Mammary epithelial cell (primary cell): ENCODE measurements at regions not wholly inside any gene's neighbourhood (a gene's known extent, or its start where the extent isn't known, plus 50 kb on each side); places are given as distances from the start of the nearest gene placed in this dataset.

Experiments
- EZH2 ChIP-seq: IDR thresholded peaks from 2 replicates; pipeline ENCODE4 v1.6.1; 2012; ENCODE audit warnings: low read length, inconsistent platforms, borderline replicate concordance
- TF ChIP-seq, protein P1 (sequence below), 2 donors: IDR thresholded peaks in 1 of 2; conservative IDR thresholded peaks in 1 of 2; 2 replicates each; pipeline ENCODE4 v1.5.1; 2011 to 2012; ENCODE audit warnings: inconsistent platforms in 2 of 2, low read length in 2 of 2, mild to moderate bottlenecking in 2 of 2, control low read depth in 1 of 2, low read depth in 1 of 2; ENCODE audit not compliant: insufficient read depth in 1 of 2; ENCODE audit errors: extremely low read depth in 1 of 2

DNA sequence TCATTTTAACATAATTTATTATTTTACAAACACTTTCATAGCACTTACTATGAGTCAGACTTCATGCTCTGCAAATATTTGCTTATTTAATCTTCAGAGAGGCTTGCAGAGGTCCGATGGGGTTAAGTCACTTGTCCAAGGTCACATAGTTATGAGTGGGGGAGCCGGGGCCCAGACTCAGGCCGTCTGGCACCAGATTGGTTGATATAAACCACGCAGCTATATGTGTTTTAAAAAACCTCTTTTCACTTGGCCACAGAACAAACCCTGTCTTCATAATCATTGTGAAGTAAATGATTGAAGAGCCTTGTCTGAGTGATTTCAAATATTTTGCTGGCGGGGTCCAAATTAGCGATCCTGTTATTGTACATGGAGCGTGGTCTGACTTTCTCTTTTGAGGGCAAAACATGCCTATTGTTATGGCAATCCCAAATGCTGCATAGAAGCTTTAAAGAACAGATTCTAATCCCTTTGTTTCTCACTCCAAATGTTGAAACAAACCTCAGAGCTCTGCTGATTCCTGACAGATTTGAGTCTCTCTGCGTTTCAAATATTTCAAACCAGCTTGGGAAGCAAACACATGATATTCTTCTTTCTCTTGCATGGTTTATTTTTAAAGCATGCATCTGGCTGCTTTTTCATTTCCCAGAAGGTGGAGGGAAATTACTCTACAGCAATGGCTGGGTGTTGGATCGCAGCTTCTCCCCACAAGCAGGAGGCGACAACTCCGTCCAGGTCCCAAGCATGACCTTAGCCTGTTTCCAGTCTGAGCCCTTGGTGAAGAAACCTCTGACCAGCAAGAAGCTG is 142.4 kb downstream of the DDX1 start:
- TF ChIP-seq, protein P1, sequence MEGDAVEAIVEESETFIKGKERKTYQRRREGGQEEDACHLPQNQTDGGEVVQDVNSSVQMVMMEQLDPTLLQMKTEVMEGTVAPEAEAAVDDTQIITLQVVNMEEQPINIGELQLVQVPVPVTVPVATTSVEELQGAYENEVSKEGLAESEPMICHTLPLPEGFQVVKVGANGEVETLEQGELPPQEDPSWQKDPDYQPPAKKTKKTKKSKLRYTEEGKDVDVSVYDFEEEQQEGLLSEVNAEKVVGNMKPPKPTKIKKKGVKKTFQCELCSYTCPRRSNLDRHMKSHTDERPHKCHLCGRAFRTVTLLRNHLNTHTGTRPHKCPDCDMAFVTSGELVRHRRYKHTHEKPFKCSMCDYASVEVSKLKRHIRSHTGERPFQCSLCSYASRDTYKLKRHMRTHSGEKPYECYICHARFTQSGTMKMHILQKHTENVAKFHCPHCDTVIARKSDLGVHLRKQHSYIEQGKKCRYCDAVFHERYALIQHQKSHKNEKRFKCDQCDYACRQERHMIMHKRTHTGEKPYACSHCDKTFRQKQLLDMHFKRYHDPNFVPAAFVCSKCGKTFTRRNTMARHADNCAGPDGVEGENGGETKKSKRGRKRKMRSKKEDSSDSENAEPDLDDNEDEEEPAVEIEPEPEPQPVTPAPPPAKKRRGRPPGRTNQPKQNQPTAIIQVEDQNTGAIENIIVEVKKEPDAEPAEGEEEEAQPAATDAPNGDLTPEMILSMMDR (conservative IDR thresholded peaks at IDR 0.05 in 1 of 2, IDR thresholded peaks at IDR 0.05 in 1 of 2; ENCODE audit: extremely low read depth in 1 of 2, insufficient read depth in 1 of 2, low read depth in 1 of 2, low read length in 2 of 2): no peak
- no peak for TF ChIP-seq EZH2
